ENCODE measurements at regions not wholly inside any gene's neighbourhood (a gene's known extent, or its start where the extent isn't known, plus 50 kb on each side); places are given as distances from the start of the nearest gene placed in this dataset.
A peak's percentile ranks its signal among the peaks of the same experiment; 100 is the strongest.

DNA sequence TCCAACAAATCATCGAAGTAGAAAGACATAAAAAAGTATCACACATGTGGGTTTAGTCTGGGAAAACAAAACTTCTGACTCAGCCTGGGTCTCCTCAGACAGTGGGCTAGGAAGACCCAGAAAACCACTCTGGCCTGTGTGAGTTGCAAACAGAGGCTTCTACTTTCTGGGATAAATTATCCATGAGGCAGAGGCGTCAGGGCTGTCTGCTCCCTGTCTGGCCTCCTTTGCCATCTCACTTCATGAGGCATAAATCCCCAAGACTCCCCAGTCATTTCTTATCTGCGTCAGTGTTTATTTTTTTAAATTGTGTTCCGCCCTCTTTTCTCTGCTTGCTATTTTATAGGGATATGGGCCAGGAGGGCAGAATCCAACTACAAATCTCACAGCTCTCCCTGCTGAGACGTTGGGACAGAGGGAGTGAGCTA is 80.6 kb upstream of the TRABD2B start:
- H3K4me1 ChIP-seq: no peaks in the 10 kb centered on the region
- peaks cover 0 to 4% (median 0%) of the 10 kb centered on the region in 9 donors for H3K27me3 ChIP-seq
- intact Hi-C loops (cut with DNase I): no loop called here
- H3K9me3 ChIP-seq: no peaks in the 10 kb centered on the region
- DNase-seq (no peak), ATAC-seq (peak in 1 of 4 donors; percentile 20)
- 59 to 67% (median 62%) methylated on average over 5 of the region's 5 CpGs for WGBS, 4 donors
- no peaks in the 10 kb centered on the region for H3K36me3 ChIP-seq
- TF ChIP-seq, protein P1, sequence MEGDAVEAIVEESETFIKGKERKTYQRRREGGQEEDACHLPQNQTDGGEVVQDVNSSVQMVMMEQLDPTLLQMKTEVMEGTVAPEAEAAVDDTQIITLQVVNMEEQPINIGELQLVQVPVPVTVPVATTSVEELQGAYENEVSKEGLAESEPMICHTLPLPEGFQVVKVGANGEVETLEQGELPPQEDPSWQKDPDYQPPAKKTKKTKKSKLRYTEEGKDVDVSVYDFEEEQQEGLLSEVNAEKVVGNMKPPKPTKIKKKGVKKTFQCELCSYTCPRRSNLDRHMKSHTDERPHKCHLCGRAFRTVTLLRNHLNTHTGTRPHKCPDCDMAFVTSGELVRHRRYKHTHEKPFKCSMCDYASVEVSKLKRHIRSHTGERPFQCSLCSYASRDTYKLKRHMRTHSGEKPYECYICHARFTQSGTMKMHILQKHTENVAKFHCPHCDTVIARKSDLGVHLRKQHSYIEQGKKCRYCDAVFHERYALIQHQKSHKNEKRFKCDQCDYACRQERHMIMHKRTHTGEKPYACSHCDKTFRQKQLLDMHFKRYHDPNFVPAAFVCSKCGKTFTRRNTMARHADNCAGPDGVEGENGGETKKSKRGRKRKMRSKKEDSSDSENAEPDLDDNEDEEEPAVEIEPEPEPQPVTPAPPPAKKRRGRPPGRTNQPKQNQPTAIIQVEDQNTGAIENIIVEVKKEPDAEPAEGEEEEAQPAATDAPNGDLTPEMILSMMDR (IDR thresholded peaks at IDR 0.05): no peak
- TF ChIP-seq POLR2A (IDR thresholded peaks at IDR 0.05): no peak
- no peak overlapping the region for H3K4me3 ChIP-seq
- H3K27ac ChIP-seq: no peak overlapping the region

DNA sequence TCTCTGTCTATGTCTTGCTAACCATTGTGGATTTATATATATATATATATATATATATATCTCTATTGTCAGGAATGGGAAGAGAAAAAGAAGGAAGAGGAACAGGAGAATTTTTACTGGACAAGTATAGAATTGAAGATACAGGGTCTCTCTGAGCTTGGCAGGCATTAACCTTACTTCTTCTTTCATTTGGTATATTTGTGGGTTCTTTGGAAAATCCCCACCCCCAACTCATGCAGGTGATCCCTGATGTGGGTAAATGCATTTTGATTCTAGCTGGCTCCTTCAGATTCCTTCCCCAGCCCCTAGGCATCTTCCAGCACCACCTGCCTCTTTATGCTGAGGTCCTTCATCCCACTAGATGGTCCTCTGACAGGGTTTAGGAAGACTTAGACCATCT is 78.8 kb upstream of the TRABD2B start:
- DNase-seq: no peak
- Histone ChIP-seq H3K27ac (no peak overlapping the region), H3K27me3 (peaks cover 0 to 4% (median 0%) of the 10 kb centered on the region in 9 donors), H3K9me3 (no peaks in the 10 kb centered on the region), H3K4me3 (no peak overlapping the region), H3K4me1 (no peaks in the 10 kb centered on the region), H3K36me3 (no peaks in the 10 kb centered on the region)
- intact Hi-C loops (cut with DNase I): no loop called here
- TF ChIP-seq POLR2A (IDR thresholded peaks at IDR 0.05): no peak
- TF ChIP-seq, protein P1 (IDR thresholded peaks at IDR 0.05): no peak
- no peak for ATAC-seq

DNA sequence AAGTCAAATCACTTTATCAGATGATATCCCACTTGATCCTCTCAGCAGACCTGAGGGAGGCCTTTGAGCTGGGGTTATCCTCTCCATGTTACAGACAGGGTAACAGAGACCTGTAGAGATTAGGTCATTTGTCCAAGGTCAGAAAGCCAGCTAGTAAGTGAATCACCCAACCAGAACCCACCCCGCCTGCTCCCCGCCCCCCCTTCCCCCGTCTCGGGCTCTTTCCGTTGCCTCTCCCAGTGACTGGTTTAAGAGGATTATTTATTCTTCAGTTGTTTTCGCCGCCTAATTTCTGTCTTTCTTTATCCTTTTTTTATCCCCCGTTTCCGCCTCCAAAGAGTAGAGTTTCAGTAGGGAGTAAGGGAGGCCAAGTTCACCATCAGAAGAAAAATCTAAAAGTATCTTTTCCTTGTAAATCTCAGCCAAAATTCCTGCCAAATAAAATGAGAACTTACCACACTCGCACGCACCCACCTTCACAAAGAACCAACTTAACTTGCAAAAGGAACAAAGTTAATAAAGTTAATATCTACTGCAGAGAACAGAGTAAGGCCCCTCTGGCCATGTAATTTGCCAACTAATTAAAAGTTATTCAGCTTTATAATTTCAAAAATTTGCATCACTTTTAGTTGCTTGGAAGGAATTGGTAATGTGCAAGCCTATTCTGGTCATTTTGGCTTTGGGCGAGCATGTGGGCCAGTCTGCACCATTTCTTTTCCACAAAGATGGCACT is 76.8 kb upstream of the TRABD2B start:
- no peak for ATAC-seq
- H3K4me3 ChIP-seq: no peak overlapping the region
- no peak overlapping the region for H3K27ac ChIP-seq
- H3K9me3 ChIP-seq: no peaks in the 10 kb centered on the region
- intact Hi-C loops (cut with DNase I): no loop called here
- peaks cover 0 to 7% (median 0%) of the 10 kb centered on the region in 12 donors for H3K4me1 ChIP-seq
- no peak for DNase-seq
- no peaks in the 10 kb centered on the region for H3K36me3 ChIP-seq
- TF ChIP-seq, protein P1 (IDR thresholded peaks at IDR 0.05): no peak
- no peak for TF ChIP-seq POLR2A (IDR thresholded peaks at IDR 0.05)
- 86 to 92% (median 90%) methylated on average over 12 of the region's 12 CpGs for WGBS, 4 donors
- H3K27me3 ChIP-seq: peaks cover 0 to 4% (median 0%) of the 10 kb centered on the region in 9 donors

DNA sequence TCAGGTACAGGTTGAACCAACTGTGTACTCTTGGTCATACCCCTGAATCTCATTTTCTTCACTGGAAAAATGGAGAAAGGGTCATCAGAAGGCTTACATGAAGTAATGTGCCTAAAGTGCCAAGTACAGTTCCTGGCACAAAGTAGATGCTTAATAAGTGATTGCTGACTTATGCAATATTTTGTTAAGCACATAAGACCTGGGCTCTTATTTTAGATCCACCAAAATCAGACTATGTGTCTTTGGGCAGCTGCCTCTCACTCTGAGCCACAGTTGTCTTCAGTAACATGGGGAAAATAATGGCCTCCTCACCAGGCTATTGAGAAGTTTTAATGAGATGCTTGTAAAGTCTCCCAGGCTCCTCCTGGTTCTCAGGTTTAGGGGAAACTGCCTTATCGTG is 74.3 kb upstream of the TRABD2B start:
- no peak overlapping the region for H3K4me3 ChIP-seq
- TF ChIP-seq, protein P1 (IDR thresholded peaks at IDR 0.05): no peak
- no peak for TF ChIP-seq POLR2A (IDR thresholded peaks at IDR 0.05)
- no peak for DNase-seq
- no peak overlapping the region for H3K27ac ChIP-seq
- intact Hi-C loops (cut with DNase I): no loop called here
- H3K27me3 ChIP-seq: peaks cover 0 to 4% (median 0%) of the 10 kb centered on the region in 9 donors
- no peaks in the 10 kb centered on the region for H3K9me3 ChIP-seq
- no peak for ATAC-seq
- H3K36me3 ChIP-seq: no peaks in the 10 kb centered on the region
- 63 to 71% (median 66%) methylated on average over 1 of the region's 1 CpG for WGBS, 4 donors
- peaks cover 0 to 7% (median 0%) of the 10 kb centered on the region in 12 donors for H3K4me1 ChIP-seq

All from heart left ventricle (tissue), 16 donors.